Gastrocnemius medialis (tissue), 4 donors: ENCODE measurements at regions not wholly inside any gene's neighbourhood (a gene's known extent, or its start where the extent isn't known, plus 50 kb on each side); places are given as distances from the start of the nearest gene placed in this dataset.

ENCODE experiments used
- CTCF ChIP-seq, 5 experiments: fragments of 450-650 bp in 3 of 5; fragments of 200-600 bp in 2 of 5; sonication (generic) in 2 of 5; IDR thresholded peaks in 4 of 5; conservative IDR thresholded peaks in 1 of 5; 1 replicate in 4 of 5; 2 replicates in 1 of 5; pipeline ENCODE4 v1.5.1; 2016 to 2019; ENCODE audit warnings: antibody characterized with exemption in 5 of 5, mild to moderate bottlenecking in 3 of 5, moderate library complexity in 3 of 5
- POLR2A ChIP-seq, 2 donors: fragments of 450-650 bp; IDR thresholded peaks; one replicate each; pipeline ENCODE4 v1.6.1; 2017; ENCODE audit warnings: antibody characterized with exemption in 2 of 2, mild to moderate bottlenecking in 2 of 2, moderate library complexity in 2 of 2

- TF ChIP-seq POLR2A (IDR thresholded peaks at IDR 0.05) (no peak), CTCF (IDR thresholded peaks at IDR 0.05 in 4 of 5, conservative IDR thresholded peaks at IDR 0.05 in 1 of 5) (no peak)
Observed at GRCh38 chr9:38287420-38287985, 105.0 kb upstream of the ALDH1B1 start.
